Cardiac septum (tissue), 1 donor: ENCODE measurements at regions not wholly inside any gene's neighbourhood (a gene's known extent, or its start where the extent isn't known, plus 50 kb on each side); places are given as distances from the start of the nearest gene placed in this dataset.

ENCODE experiments used
- DNase-seq: peaks from one replicate; pipeline ENCODE4 v3.0.0-alpha.2; 2020; ENCODE audit warnings: low spot score
- intact Hi-C: fragments of 100-400 bp; cut with DNase I; formaldehyde crosslinking; loops from one replicate; pipeline ENCODE4 v1.14.0; 2022
- donor health status: DM: no; HTN: no; CAD: no.

DNA sequence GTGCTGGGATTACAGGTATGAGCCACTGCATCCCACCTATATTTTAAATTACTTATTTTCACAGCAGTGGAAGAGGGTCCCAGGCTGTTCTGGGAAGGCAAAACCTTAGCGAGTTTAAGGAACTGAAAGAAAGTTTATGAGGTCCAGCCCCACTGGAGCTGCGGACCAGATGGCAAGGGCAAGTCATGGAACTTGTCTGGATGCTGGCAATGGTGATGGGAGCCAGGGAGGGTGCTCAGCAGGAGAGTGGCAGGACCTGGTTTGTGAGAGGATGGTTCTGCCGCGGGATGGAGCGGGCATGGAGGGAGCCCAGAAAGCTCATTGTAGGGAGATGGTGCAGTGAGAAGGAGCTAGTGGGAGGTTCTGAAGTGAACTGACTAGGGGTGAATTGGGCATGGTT is 50.6 kb upstream of the SLC45A1 start:
- no peak for DNase-seq
- intact Hi-C loops: no loop called here

DNA sequence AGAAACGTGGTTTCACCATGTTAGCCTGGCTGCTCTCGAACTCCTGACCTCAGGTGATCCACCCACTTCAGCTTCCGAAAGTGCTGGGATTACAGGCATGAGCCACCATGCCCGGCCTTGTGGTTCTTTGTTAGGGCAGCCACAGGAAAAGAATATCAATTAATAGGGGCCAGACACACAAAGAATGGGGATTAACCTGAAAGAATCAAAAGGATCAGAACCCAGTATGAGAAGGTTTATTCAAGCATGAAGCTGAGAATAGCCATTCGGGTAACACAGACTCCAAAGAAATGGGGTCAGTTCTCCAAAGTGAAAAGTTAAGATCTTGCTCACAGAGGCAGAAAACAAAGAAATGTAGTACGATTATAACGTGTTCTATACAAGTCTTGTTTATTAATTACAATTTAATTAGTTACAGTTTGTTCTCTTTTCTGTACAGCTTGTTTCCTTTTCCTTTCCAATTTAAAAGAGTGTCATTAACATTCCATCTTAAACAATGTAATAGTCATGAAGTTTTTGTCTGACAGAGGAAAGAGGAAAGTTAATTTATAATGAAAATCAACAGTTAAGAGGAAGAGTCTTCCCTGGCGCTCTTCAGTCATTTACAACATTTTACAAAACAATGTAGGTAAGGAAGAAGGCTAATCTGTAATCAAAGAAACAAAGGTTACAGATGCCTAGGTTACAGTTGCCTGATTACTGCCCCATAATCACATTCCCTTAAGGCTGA is 51.3 kb upstream of the SLC45A1 start:
- DNase-seq: no peak
- intact Hi-C loops: no loop called here

GRCh38 chr1:8263791-8264190 is 54.1 kb upstream of the SLC45A1 start:
- no peak for DNase-seq
- intact Hi-C loops: no loop called here

DNA sequence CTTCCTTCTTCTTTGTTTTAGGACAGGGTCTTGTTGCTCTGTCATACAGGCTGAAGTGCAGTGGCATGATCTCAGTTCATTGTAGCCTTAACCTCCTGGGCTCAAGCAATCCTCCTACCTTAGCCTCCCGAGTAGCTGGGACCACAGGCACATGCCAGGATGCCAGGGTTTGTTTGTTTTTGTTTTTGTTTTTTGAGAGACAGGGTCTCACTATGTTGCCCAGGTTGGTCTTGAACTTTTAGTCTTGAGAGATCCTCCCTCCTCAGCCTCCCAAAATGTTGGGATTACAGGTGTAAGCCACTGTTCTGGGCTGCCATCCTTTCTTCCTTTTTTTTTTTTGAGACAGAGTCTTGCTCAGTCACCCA is 56.5 kb upstream of the SLC45A1 start:
- intact Hi-C loops: no loop called here

DNA sequence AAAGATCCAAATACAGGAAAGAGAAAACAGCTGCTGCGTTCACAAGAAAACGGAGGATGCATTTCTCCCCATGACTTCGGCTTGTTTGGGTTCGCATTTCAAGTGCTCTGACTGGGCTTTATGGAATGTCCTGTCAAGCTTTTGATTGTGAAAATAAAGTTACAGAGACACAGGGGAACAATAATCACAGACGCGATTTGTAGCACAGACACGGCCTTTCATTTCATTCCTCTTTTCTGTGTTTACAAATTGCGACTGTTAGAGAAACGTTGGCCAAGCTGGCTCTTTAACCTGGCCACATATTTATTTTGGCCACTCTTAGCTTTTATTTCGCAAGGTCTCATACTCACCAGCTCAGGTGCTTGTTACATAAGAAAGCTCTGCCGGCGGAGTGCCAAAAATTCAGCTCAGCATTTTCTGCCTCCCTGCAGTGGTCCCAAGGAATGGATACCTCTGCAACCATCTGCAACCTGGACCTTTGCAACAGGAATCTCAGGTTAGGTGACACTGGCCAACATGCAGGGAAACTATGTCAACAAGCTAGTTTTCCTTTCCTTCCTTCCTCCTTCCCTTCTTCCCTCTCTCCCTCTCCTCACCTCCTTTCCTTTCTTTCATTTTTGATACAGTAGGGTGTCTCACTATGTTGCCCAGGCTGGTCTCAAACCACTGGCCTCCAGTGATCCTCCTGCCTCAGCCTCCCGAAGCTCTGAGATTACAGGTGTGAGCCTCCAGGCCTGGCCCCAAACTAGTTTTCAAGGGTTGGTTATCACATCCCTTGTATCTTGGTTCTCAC is 58.2 kb upstream of the SLC45A1 start:
- intact Hi-C loops: no loop called here

More for the DNA sequence above, 56.5 kb upstream of the SLC45A1 start:
- DNase-seq: no peak

DNA sequence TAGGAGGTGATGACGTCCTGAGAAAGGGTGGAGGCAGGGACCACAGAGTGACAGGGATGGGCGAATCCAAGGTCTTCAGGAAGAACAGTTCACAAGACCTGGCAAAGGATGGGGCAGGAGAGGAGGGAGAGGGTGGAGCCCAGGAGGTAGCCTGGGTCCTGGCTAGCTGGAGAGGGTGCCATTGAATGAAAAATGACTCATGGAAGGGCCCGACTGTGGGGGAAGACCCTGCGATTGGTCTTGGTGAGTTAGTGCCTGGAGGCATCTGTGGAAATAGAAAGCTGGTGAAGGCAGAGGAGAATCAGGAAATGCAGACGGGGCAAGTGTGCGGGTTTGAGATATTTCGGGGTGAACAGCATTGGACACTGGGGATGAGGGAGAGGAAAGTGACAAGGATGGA is 60.3 kb upstream of the SLC45A1 start:
- DNase-seq: no peak
- intact Hi-C loops: no loop called here

More for the DNA sequence above, 58.2 kb upstream of the SLC45A1 start:
- no peak for DNase-seq

- DNase-seq: no peak
- intact Hi-C loops: no loop called here
Observed at GRCh38 chr1:8256321-8256720, 61.6 kb upstream of the SLC45A1 start.

DNA sequence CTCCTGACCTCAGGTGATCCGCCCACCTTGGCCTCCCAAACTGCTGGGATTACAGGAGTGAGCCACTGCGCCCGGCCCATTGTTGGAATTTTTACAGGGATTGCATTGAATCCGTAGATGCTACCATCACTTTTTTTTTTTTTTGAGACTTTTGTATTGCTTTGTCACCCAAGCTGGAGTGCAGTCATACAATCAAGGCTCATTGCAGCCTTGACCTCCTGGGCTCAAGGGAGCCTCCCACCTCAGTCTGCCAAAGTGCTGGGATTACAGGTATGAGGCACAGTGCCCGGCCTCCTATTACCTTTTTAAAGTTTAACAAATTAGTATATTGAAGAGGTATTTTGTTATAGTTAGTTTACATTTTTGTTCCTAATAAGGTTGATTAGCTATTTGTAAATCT is 62.2 kb upstream of the SLC45A1 start:
- intact Hi-C loops: no loop called here

GRCh38 chr1:8252266-8252951 is 65.5 kb upstream of the SLC45A1 start:
- intact Hi-C loops: no loop called here
- no peak for DNase-seq

More for the DNA sequence above, 62.2 kb upstream of the SLC45A1 start:
- no peak for DNase-seq

GRCh38 chr1:8251635-8252034 is 66.3 kb upstream of the SLC45A1 start:
- intact Hi-C loops: no loop called here
- DNase-seq: no peak

DNA sequence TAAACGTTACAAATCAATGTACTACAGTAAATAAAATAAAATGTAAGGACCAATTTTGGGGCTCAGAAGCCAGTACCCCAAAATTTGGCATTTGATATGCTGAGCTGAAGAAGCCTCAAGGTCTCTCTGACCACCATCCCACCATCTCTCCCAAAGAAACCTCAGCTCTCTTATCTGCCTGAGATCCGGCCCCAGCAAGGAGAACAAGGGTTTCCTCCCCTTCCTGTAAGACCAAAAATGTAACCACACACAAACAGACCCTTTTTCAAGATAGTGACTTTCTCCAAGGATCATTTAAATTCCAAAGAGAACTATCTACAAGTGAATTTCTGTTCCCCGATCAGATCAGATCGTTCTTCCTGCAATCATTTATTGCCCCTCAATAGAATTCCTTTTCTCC is 68.1 kb upstream of the SLC45A1 start:
- intact Hi-C loops: no loop called here
- DNase-seq: no peak

DNA sequence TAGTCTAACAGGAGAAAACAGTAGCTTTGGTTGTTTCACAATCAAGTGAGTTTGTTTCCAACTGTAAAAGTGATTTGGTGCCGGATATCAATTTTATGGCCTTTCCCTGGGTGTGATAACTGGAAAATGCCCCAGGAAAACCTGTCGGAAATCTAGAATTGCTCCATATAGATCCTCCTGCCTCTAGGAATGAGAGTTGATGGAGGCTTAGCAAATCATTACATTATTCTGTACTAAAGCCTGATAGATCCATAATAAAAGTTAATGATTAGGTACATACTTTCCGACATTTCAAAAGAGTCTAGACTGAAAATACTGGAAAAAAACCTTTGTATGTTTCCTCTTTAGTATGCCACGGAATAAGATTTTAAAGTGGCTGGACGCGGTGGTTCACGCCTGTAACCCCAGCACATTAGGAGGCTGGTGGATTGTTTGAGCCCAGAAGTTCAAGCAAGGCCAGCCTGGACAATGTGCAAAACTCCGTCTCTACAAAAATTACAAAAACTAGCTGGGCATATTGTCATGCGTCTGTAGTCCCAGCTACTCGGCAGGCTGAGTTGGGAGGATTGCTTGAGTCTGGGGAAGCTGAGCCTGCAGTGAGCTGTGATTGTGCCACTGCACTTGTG is 70.0 kb upstream of the SLC45A1 start:
- no peak for DNase-seq
- intact Hi-C loops: no loop called here

- DNase-seq: no peak
- intact Hi-C loops: no loop called here
Observed at GRCh38 chr1:8244304-8244703, 73.6 kb upstream of the SLC45A1 start.

GRCh38 chr1:8242498-8242897 is 75.4 kb upstream of the SLC45A1 start:
- intact Hi-C loops: no loop called here
- no peak for DNase-seq

- intact Hi-C loops: no loop called here
- DNase-seq: no peak
Observed at GRCh38 chr1:8241417-8242014, 76.4 kb upstream of the SLC45A1 start.

DNA sequence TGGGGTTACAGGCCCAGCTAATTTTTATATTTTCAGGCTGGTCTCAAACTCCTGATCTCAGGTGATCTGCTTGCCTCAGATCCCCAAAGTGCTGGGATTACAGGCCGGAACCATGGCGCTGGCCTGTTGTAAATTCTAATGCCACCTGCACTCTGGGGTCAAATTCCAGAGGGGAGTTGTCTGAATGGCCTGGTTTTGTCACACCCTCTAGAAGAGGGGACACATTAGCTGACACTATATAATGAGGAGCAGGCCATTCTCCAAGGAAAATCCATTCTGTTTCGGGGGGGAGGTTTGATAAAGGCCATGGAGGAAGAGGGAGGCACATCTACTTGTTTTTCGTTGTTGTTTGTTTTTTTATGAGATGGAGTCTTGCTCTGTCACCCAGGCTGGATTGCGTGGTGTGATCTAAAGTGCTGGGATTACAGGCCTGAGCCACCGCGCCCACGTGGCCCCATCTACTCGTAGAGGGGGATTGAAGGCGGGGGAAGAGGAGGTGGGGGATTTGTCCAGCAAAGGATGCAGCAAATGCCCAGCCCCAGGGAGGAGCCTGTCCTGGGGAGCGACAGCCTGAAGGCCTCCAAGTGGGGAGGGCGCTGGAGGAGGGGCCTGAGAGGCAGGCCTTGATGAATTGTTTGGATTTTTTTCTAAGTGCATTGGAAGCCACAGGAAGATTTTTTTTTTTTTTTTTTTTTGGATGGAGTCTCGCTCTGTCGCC is 78.4 kb upstream of the SLC45A1 start:
- intact Hi-C loops: no loop called here
- no peak for DNase-seq

DNA sequence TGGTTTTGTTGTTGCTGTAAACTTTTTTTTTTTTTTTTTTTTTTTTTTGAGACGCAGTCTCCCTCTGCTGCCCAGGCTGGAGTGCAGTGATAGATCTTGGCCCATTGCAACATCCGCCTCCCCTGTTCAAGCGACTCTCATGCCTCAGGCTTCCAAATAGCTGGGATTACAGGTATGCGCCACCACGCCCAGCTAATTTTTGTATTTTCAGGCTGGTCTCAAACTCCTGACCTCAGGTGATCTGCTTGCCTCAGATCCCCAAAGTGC is 78.9 kb upstream of the SLC45A1 start:
- DNase-seq: no peak

DNA sequence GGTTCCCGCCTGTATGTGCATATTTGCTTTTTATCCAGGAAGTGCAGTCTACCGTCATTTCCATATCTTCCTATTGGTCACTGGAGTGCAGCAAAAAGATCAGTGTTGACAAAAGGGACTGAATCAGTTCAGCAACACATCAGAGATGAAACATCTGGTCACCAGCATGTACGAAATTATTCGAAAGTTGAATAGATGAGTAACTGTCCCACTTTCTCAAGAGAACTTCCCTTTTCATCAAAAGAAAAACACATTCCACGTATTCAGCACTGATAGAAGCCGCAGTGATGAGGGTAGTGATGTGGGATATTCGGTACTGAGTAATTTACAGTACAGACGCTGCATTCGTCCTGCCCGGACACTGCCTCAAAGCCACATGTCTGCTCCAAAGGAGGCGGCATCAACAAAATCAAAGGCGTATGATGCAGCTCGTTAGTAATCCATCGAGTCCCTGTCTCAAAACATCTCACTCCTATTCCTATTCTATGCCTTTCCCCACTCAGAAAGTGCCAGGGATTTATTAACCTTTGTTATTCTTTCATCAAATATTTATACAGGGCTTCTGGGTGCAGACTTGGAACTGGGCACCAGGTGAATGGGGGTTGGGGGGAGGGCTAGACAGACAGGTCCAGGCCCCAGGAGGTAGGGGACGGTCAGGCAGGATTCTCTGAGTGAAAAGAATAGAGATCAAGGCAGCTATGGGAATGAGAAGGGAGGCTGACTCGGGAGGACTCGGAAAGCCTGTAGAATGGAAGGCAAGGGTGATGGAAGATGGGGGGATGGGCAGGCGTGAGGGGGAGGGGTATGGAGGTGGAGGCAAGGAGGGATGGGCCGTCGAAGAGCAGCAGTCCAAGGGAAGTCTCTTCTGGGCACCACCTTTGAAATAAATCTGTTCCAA is 79.5 kb upstream of the SLC45A1 start:
- no peak for DNase-seq
- intact Hi-C loops: no loop called here

More for the DNA sequence above, 78.9 kb upstream of the SLC45A1 start:
- intact Hi-C loops: no loop called here
